GM19240 (cell line): ENCODE measurements at regions not wholly inside any gene's neighbourhood (a gene's known extent, or its start where the extent isn't known, plus 50 kb on each side); places are given as distances from the start of the nearest gene placed in this dataset.

Experiments used
- DNase-seq: peaks from one replicate; pipeline ENCODE4 v3.0.0; 2011; ENCODE audit warnings: low spot score; ENCODE audit not compliant: insufficient read length

GRCh38 chr13:48888613-48889012 is 87.1 kb upstream of the FNDC3A start:
- DNase-seq: no peak

GRCh38 chr13:48890391-48890790 is 85.3 kb upstream of the FNDC3A start:
- DNase-seq: no peak

GRCh38 chr13:48891586-48891985 is 84.1 kb upstream of the FNDC3A start:
- DNase-seq: no peak

- no peak for DNase-seq
Measured at GRCh38 chr13:48892053-48892687, 83.5 kb upstream of the FNDC3A start.

GRCh38 chr13:48892688-48893075 is 83.0 kb upstream of the FNDC3A start:
- DNase-seq: no peak

GRCh38 chr13:48896312-48896711 is 79.4 kb upstream of the FNDC3A start:
- DNase-seq: no peak

- no peak for DNase-seq
Measured at GRCh38 chr13:48901781-48902180, 73.9 kb upstream of the FNDC3A start.

GRCh38 chr13:48902368-48902767 is 73.3 kb upstream of the FNDC3A start:
- no peak for DNase-seq

GRCh38 chr13:48904668-48905290 is 70.9 kb upstream of the FNDC3A start:
- DNase-seq: no peak

GRCh38 chr13:48906200-48906599 is 69.5 kb upstream of the FNDC3A start:
- no peak for DNase-seq

GRCh38 chr13:48908381-48909055 is 67.2 kb upstream of the FNDC3A start:
- DNase-seq: no peak

- DNase-seq: no peak
Measured at GRCh38 chr13:48909056-48909389, 66.7 kb upstream of the FNDC3A start.

GRCh38 chr13:48910686-48911085 is 65.0 kb upstream of the FNDC3A start:
- no peak for DNase-seq

GRCh38 chr13:48919751-48920150 is 56.0 kb upstream of the FNDC3A start:
- no peak for DNase-seq

- DNase-seq: no peak
Measured at GRCh38 chr13:48920730-48921129, 55.0 kb upstream of the FNDC3A start.

- no peak for DNase-seq
Measured at GRCh38 chr13:48923376-48923775, 52.3 kb upstream of the FNDC3A start.

- DNase-seq: no peak
Measured at GRCh38 chr13:48925001-48925400, 50.7 kb upstream of the FNDC3A start.
